ENCODE measurements at regions not wholly inside any gene's neighbourhood (a gene's known extent, or its start where the extent isn't known, plus 50 kb on each side); places are given as distances from the start of the nearest gene placed in this dataset.
"Not testable (repeated sequence)": the region's sequence is repeated elsewhere in the genome, so short reads cannot be mapped to it uniquely, and the experiment has no call there.

DNA sequence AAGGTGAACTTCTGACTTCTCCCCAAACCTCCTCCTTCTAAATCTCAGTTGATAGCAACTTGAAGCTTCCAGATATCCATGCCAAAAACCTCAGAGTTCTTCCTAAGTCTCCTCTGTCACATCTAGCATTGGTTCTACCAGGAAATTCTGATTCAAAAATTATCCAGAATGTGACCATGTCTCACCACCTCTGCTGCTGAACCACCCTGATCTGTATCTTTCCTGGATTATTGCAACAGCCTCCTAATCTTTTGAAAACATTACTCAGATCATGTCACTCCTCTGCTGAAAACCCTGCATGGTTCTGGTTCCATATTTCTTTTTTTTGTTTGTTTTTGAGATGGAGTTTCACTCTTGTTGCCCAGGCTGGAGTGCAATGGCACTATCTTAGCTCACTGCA is 78.7 kb upstream of the TNFSF11 start:
- H4K20me1 ChIP-seq (ENCODE audit: insufficient read depth, poor library complexity, severe bottlenecking): no peaks in the 10 kb centered on the region
- no peak overlapping the region for H2AFZ ChIP-seq

DNA sequence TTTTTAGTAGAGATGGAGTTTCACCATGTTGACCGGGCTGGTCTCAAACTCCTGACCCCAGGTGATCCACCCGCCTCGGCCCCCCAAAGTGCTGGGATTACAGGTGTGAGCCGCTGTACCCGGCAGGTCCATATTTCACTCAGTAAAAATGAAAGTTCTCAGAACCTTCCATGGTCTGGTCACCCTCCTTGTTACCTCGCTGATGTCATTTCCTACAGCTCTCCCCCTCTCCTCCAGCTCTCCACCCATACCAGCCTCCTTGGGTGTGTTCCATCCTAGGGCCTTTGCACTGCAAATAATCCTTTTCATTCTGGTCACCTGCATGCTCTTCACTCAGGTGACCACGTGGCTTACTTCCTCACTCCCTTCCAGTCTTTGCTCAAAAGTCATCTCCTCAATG is 78.2 kb upstream of the TNFSF11 start:
- Histone ChIP-seq H3K4me1 (ENCODE audit: insufficient read depth) (no peaks in the 10 kb centered on the region), H3K79me2 (no peaks in the 10 kb centered on the region), H3K9me3 (ENCODE audit: low read depth) (no peaks in the 10 kb centered on the region), H3K4me3 (no peak overlapping the region), H3K27ac (peak overlapping the region; percentile 3), H3K36me3 (replicated peaks; ENCODE audit: insufficient read depth, low read depth) (no peaks in the 10 kb centered on the region), H3K4me2 (no peak overlapping the region), H3K9me2 (replicated peaks; ENCODE audit: insufficient read depth) (no peaks in the 10 kb centered on the region), H3K27me3 (no peaks in the 10 kb centered on the region), H4K20me1 (ENCODE audit: insufficient read depth, poor library complexity, severe bottlenecking) (no peaks in the 10 kb centered on the region), H2AFZ (no peak overlapping the region)
- DNase-seq (ENCODE audit: low spot score): no peak
- TF ChIP-seq, protein P1, sequence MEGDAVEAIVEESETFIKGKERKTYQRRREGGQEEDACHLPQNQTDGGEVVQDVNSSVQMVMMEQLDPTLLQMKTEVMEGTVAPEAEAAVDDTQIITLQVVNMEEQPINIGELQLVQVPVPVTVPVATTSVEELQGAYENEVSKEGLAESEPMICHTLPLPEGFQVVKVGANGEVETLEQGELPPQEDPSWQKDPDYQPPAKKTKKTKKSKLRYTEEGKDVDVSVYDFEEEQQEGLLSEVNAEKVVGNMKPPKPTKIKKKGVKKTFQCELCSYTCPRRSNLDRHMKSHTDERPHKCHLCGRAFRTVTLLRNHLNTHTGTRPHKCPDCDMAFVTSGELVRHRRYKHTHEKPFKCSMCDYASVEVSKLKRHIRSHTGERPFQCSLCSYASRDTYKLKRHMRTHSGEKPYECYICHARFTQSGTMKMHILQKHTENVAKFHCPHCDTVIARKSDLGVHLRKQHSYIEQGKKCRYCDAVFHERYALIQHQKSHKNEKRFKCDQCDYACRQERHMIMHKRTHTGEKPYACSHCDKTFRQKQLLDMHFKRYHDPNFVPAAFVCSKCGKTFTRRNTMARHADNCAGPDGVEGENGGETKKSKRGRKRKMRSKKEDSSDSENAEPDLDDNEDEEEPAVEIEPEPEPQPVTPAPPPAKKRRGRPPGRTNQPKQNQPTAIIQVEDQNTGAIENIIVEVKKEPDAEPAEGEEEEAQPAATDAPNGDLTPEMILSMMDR (IDR thresholded peaks at IDR 0.05; ENCODE audit: poor library complexity): no peak
- no peak for TF ChIP-seq EZH2phosphoT487 (IDR thresholded peaks at IDR 0.05; ENCODE audit: low read depth, severe bottlenecking, unreplicated experiment)
- 80% methylated on average over 7 of the region's 7 CpGs for WGBS (ENCODE audit: low lambda C conversion rate, missing lambda C conversion rate)

More for the DNA sequence above, 78.7 kb upstream of the TNFSF11 start:
- H3K4me1 ChIP-seq (ENCODE audit: insufficient read depth): no peaks in the 10 kb centered on the region
- no peaks in the 10 kb centered on the region for H3K9me2 ChIP-seq (replicated peaks; ENCODE audit: insufficient read depth)
- H3K79me2 ChIP-seq: no peaks in the 10 kb centered on the region
- no peaks in the 10 kb centered on the region for H3K27me3 ChIP-seq
- no peak overlapping the region for H3K4me3 ChIP-seq
- TF ChIP-seq, protein P1 (IDR thresholded peaks at IDR 0.05; ENCODE audit: poor library complexity): no peak
- TF ChIP-seq EZH2 (IDR thresholded peaks at IDR 0.05; ENCODE audit: borderline replicate concordance) (no peak), EZH2phosphoT487 (IDR thresholded peaks at IDR 0.05; ENCODE audit: low read depth, severe bottlenecking, unreplicated experiment) (no peak)
- no peaks in the 10 kb centered on the region for H3K36me3 ChIP-seq (replicated peaks; ENCODE audit: insufficient read depth, low read depth)
- H3K4me2 ChIP-seq: no peak overlapping the region
- no peak for DNase-seq (ENCODE audit: low spot score)
- H3K27ac ChIP-seq: peak overlapping the region; percentile 46
- no peaks in the 10 kb centered on the region for H3K9me3 ChIP-seq (ENCODE audit: low read depth)

DNA sequence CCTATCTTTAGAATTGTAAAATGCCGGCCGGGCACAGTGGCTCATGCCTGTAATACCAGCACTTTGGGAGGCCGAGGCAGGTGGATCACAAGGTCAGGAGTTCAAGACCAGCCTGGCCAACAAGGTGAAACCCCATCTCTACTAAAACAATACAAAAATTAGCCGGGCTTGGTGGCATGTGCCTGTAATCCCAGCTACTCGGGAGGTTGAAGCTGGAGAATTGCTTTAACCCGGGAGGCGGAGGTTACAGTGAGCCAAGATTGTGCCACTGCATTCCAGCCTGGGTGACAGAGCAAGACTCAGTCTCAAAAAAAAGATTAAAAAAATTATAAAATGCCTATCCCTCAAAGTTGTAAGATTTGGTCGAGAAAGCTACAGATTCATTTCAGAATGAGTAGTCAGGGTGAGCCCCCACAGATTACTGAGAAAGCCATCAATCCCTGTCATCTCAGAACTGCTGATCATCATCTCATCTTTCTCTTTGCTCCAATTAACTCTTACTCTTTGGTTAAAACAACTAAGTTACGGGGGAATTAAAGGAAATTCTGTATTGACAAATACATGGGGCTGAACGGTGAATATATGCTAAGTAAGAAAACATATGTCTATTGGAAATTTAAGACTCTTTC is 76.9 kb upstream of the TNFSF11 start:
- not testable (repeated sequence) for H3K4me3 ChIP-seq; H3K9me2 ChIP-seq (replicated peaks; ENCODE audit: insufficient read depth); H3K79me2 ChIP-seq; H3K4me1 ChIP-seq (ENCODE audit: insufficient read depth); H3K4me2 ChIP-seq; H4K20me1 ChIP-seq (ENCODE audit: insufficient read depth, poor library complexity, severe bottlenecking); H3K9me3 ChIP-seq (ENCODE audit: low read depth); H3K36me3 ChIP-seq (replicated peaks; ENCODE audit: insufficient read depth, low read depth); H2AFZ ChIP-seq; H3K27ac ChIP-seq; DNase-seq (ENCODE audit: low spot score); H3K27me3 ChIP-seq
- WGBS (ENCODE audit: low lambda C conversion rate, missing lambda C conversion rate): 91% methylated on average over 10 of the region's 10 CpGs

DNA sequence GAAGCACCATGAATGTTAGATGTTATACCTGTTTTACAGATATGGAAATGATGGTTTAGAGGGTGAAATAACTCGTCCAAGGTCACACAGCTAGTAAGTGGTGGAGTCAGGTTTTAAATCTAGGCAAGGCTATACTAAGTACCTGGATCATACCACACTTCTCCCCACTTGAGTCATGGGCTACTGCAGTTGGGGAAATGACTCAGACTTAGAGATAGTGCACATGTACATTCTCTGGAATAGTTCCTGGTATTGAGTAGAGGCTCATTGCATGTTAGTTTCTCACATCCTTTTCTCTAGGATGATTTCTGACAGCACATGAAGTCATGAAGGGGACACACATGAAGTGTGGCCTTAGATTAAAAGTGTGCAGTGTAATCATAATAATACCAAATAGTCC is 76.2 kb upstream of the TNFSF11 start:
- Histone ChIP-seq H4K20me1 (ENCODE audit: insufficient read depth, poor library complexity, severe bottlenecking) (no peaks in the 10 kb centered on the region), H3K79me2 (no peaks in the 10 kb centered on the region), H3K27ac (no peak overlapping the region), H3K4me1 (ENCODE audit: insufficient read depth) (no peaks in the 10 kb centered on the region), H3K4me3 (no peak overlapping the region), H3K27me3 (no peaks in the 10 kb centered on the region), H3K4me2 (no peak overlapping the region), H3K36me3 (replicated peaks; ENCODE audit: insufficient read depth, low read depth) (no peaks in the 10 kb centered on the region), H2AFZ (no peak overlapping the region), H3K9me3 (ENCODE audit: low read depth) (no peaks in the 10 kb centered on the region), H3K9me2 (replicated peaks; ENCODE audit: insufficient read depth) (no peaks in the 10 kb centered on the region)
- WGBS (ENCODE audit: low lambda C conversion rate, missing lambda C conversion rate): 75% methylated on average over 1 of the region's 1 CpG
- peak; percentile 13 for DNase-seq (ENCODE audit: low spot score)
- no peak for TF ChIP-seq EZH2 (IDR thresholded peaks at IDR 0.05; ENCODE audit: borderline replicate concordance)
- TF ChIP-seq EZH2phosphoT487 (IDR thresholded peaks at IDR 0.05; ENCODE audit: low read depth, severe bottlenecking, unreplicated experiment): no peak
- TF ChIP-seq, protein P1 (IDR thresholded peaks at IDR 0.05; ENCODE audit: poor library complexity): no peak

All from hepatocyte (in vitro differentiated cells).